ENCODE measurements at regions not wholly inside any gene's neighbourhood (a gene's known extent, or its start where the extent isn't known, plus 50 kb on each side); places are given as distances from the start of the nearest gene placed in this dataset.

- ATAC-seq (no peak), DNase-seq (ENCODE audit: low spot score) (no peak)
- Mint-ChIP-seq H3K4me1 (no peaks in the 10 kb centered on the region), H3K4me3 (no peak overlapping the region), H3K36me3 (no peaks in the 10 kb centered on the region), H3K27me3 (ENCODE audit: low read depth) (no peaks in the 10 kb centered on the region), H3K27ac (no peak overlapping the region), H3K9me3 (no peaks in the 10 kb centered on the region)
- ChIA-PET CTCF (no interaction called here), POLR2A (no interaction called here)
- TF ChIP-seq FOXK1 (CRISPR knock-in tag; IDR thresholded peaks at IDR 0.05), result no peak
- TF ChIP-seq ZSCAN18 (CRISPR knock-in tag; IDR thresholded peaks at IDR 0.05), result no peak
- no peak for TF ChIP-seq ZNF416 (CRISPR knock-in tag; IDR thresholded peaks at IDR 0.05)
- no peak for TF ChIP-seq NFYB (CRISPR knock-in tag; conservative IDR thresholded peaks at IDR 0.05; ENCODE audit: low read depth)
- no peak for TF ChIP-seq AFF4 (CRISPR knock-in tag; IDR thresholded peaks at IDR 0.05; ENCODE audit: borderline replicate concordance)
- TF ChIP-seq ELF4 (CRISPR knock-in tag; IDR thresholded peaks at IDR 0.05; ENCODE audit: low read depth), result no peak
- TF ChIP-seq SOX15 (CRISPR knock-in tag; IDR thresholded peaks at IDR 0.05), result no peak
- TF ChIP-seq ARID4B (CRISPR knock-in tag; IDR thresholded peaks at IDR 0.05; ENCODE audit: borderline replicate concordance), result no peak
- no peak for TF ChIP-seq IRF2 (CRISPR knock-in tag; IDR thresholded peaks at IDR 0.05; ENCODE audit: borderline replicate concordance, low read depth)
- TF ChIP-seq TP53 (CRISPR knock-in tag; IDR thresholded peaks at IDR 0.05), result no peak
- no peak for TF ChIP-seq ZNF317 (CRISPR knock-in tag; IDR thresholded peaks at IDR 0.05; ENCODE audit: borderline replicate concordance, low read depth)
- TF ChIP-seq ZNF121 (CRISPR knock-in tag; IDR thresholded peaks at IDR 0.05), result no peak
Measured at GRCh38 chr17:71316176-71316897, 804.5 kb upstream of the SOX9 start.

- no peak overlapping the region for H3K27ac Mint-ChIP-seq
- DNase-seq (ENCODE audit: low spot score), result no peak
- H3K27me3 Mint-ChIP-seq (ENCODE audit: low read depth), result no peaks in the 10 kb centered on the region
- ATAC-seq, result no peak
- CTCF ChIA-PET, result interaction anchor here (1.0 kb wide), 1 partner anchor 14 kb away, joined by 3 read pairs; no protein-coding TSS in a partner anchor
- H3K4me3 Mint-ChIP-seq, result no peak overlapping the region
- POLR2A ChIA-PET, result interaction anchor here (0.6 kb wide), 1 partner anchor 803 kb away, joined by 3 read pairs; no protein-coding TSS in a partner anchor
- peaks cover 7% of the 10 kb centered on the region for H3K9me3 Mint-ChIP-seq
- H3K36me3 Mint-ChIP-seq, result no peaks in the 10 kb centered on the region
- H3K4me1 Mint-ChIP-seq, result no peaks in the 10 kb centered on the region
- TF ChIP-seq CREB1 (CRISPR knock-in tag; IDR thresholded peaks at IDR 0.05) (no peak), GTF2I (CRISPR knock-in tag; conservative IDR thresholded peaks at IDR 0.05) (no peak), SMAD4 (CRISPR knock-in tag; IDR thresholded peaks at IDR 0.05) (no peak), FOXJ3 (CRISPR knock-in tag; IDR thresholded peaks at IDR 0.05; ENCODE audit: borderline replicate concordance) (no peak), ZNF317 (CRISPR knock-in tag; IDR thresholded peaks at IDR 0.05; ENCODE audit: borderline replicate concordance, low read depth) (no peak), PRRX2 (CRISPR knock-in tag; IDR thresholded peaks at IDR 0.05) (no peak), ZNF263 (CRISPR knock-in tag; IDR thresholded peaks at IDR 0.05; ENCODE audit: low read depth) (no peak), HMGA2 (CRISPR knock-in tag; IDR thresholded peaks at IDR 0.05) (no peak), ATF3 (CRISPR knock-in tag; conservative IDR thresholded peaks at IDR 0.05) (no peak), NFYB (CRISPR knock-in tag; conservative IDR thresholded peaks at IDR 0.05; ENCODE audit: low read depth) (no peak)
Measured at GRCh38 chr17:71320009-71320796, 800.6 kb upstream of the SOX9 start.
